Esophagus muscularis mucosa (tissue), 4 donors: ENCODE measurements at regions not wholly inside any gene's neighbourhood (a gene's known extent, or its start where the extent isn't known, plus 50 kb on each side); places are given as distances from the start of the nearest gene placed in this dataset.

ENCODE experiments used
- CTCF ChIP-seq, 3 experiments: fragments of 200-600 bp in 2 of 3; fragments of 450-650 bp in 1 of 3; sonication (generic) in 2 of 3; IDR thresholded peaks; one replicate each; pipeline ENCODE4 v1.5.1; 2017 to 2019; ENCODE audit warnings: antibody characterized with exemption in 3 of 3, mild to moderate bottlenecking in 2 of 3, moderate library complexity in 1 of 3
- EP300 ChIP-seq: sonication (generic); formaldehyde crosslinking; IDR thresholded peaks from one replicate; pipeline ENCODE4 v1.6.1; 2017; ENCODE audit warnings: antibody characterized with exemption
- POLR2A ChIP-seq: fragments of 450-650 bp; IDR thresholded peaks from one replicate; pipeline ENCODE4 v1.6.1; 2017; ENCODE audit warnings: antibody characterized with exemption, moderate library complexity, mild to moderate bottlenecking, low read depth
- POLR2AphosphoS5 ChIP-seq, 2 donors: sonication (generic); formaldehyde crosslinking; IDR thresholded peaks; one replicate each; pipeline ENCODE4 v1.6.1; 2017; ENCODE audit warnings: antibody characterized with exemption in 2 of 2

GRCh38 chr10:3900391-3900790 is 115.4 kb upstream of the KLF6 start:
- TF ChIP-seq CTCF (IDR thresholded peaks at IDR 0.05) (no peak), POLR2A (no peak), POLR2AphosphoS5 (IDR thresholded peaks at IDR 0.05) (no peak), EP300 (no peak)
